HepG2 (cell line): ENCODE measurements at regions not wholly inside any gene's neighbourhood (a gene's known extent, or its start where the extent isn't known, plus 50 kb on each side); places are given as distances from the start of the nearest gene placed in this dataset.

Source experiments
- ESRRA ChIP-seq: sonication (generic); formaldehyde crosslinking; IDR thresholded peaks from 2 replicates; pipeline ENCODE4 v1.5.1; 2020; ENCODE audit warnings: mild to moderate bottlenecking, low read depth, missing genetic modification reagents
- MAFK ChIP-seq, 2 experiments: IDR thresholded peaks in 1 of 2; conservative IDR thresholded peaks in 1 of 2; 2 replicates each; pipeline ENCODE4 v1.6.1; 2011; ENCODE audit warnings: improper control_type of control experiment in 2 of 2, low read length in 2 of 2
- NFAT5 ChIP-seq: sonication (generic); formaldehyde crosslinking; IDR thresholded peaks from 2 replicates; pipeline ENCODE4 v1.4.0; 2020; ENCODE audit warnings: missing genetic modification reagents
- POLR2A ChIP-seq, 2 experiments: IDR thresholded peaks; 2 replicates each; pipeline ENCODE4 v1.6.1; 2011; ENCODE audit warnings: low read depth in 2 of 2, low read length in 2 of 2, mild to moderate bottlenecking in 1 of 2, moderate library complexity in 1 of 2; ENCODE audit not compliant: insufficient read depth in 1 of 2
- POLR2AphosphoS5 ChIP-seq: IDR thresholded peaks from 2 replicates; pipeline ENCODE4 v1.6.1; 2012; ENCODE audit warnings: low read depth, low read length
- RAD51 ChIP-seq: fragments of 450-650 bp; IDR thresholded peaks from 2 replicates; pipeline ENCODE4 v1.6.1; 2016; ENCODE audit warnings: borderline replicate concordance
- ZNF235 ChIP-seq: sonication (generic); formaldehyde crosslinking; IDR thresholded peaks from 2 replicates; pipeline ENCODE4 v1.8.1; 2023; ENCODE audit warnings: mild to moderate bottlenecking, missing genetic modification reagents, borderline replicate concordance
- ZNF720 ChIP-seq: sonication (generic); formaldehyde crosslinking; IDR thresholded peaks from 2 replicates; pipeline ENCODE4 v1.4.0; 2020; ENCODE audit warnings: missing genetic modification reagents
- TF ChIP-seq, protein P1 (sequence below): sonication (generic); formaldehyde crosslinking; IDR thresholded peaks from 2 replicates; pipeline ENCODE4 v1.5.1; 2020; ENCODE audit warnings: mild to moderate bottlenecking, missing genetic modification reagents
- TF ChIP-seq, protein P2 (sequence below): sonication (generic); formaldehyde crosslinking; IDR thresholded peaks from 2 replicates; pipeline ENCODE4 v1.4.0; 2020; ENCODE audit warnings: mild to moderate bottlenecking, missing genetic modification reagents
- TF ChIP-seq, protein P3 (sequence below): sonication (generic); formaldehyde crosslinking; IDR thresholded peaks from 2 replicates; pipeline ENCODE4 v1.5.1; 2020; ENCODE audit warnings: missing genetic modification reagents, mild to moderate bottlenecking, borderline replicate concordance
- TF ChIP-seq, protein P4 (sequence below): sonication (generic); formaldehyde crosslinking; IDR thresholded peaks from 2 replicates; pipeline ENCODE4 v1.4.0; 2020; ENCODE audit warnings: missing genetic modification reagents, borderline replicate concordance

GRCh38 chr2:155907211-155907610 is 425.3 kb downstream of the NR4A2 start:
- TF ChIP-seq MAFK (conservative IDR thresholded peaks at IDR 0.05 in 1 of 2, IDR thresholded peaks at IDR 0.05 in 1 of 2; ENCODE audit: low read length in 2 of 2) (no peak), RAD51 (no peak), POLR2A (IDR thresholded peaks at IDR 0.05; ENCODE audit: insufficient read depth in 1 of 2, low read depth in 2 of 2, low read length in 2 of 2) (no peak), NFAT5 (CRISPR knock-in tag) (no peak), POLR2AphosphoS5 (no peak), ZNF235 (no peak), ESRRA (CRISPR knock-in tag) (no peak), ZNF720 (CRISPR knock-in tag) (no peak)
- TF ChIP-seq, protein P1, sequence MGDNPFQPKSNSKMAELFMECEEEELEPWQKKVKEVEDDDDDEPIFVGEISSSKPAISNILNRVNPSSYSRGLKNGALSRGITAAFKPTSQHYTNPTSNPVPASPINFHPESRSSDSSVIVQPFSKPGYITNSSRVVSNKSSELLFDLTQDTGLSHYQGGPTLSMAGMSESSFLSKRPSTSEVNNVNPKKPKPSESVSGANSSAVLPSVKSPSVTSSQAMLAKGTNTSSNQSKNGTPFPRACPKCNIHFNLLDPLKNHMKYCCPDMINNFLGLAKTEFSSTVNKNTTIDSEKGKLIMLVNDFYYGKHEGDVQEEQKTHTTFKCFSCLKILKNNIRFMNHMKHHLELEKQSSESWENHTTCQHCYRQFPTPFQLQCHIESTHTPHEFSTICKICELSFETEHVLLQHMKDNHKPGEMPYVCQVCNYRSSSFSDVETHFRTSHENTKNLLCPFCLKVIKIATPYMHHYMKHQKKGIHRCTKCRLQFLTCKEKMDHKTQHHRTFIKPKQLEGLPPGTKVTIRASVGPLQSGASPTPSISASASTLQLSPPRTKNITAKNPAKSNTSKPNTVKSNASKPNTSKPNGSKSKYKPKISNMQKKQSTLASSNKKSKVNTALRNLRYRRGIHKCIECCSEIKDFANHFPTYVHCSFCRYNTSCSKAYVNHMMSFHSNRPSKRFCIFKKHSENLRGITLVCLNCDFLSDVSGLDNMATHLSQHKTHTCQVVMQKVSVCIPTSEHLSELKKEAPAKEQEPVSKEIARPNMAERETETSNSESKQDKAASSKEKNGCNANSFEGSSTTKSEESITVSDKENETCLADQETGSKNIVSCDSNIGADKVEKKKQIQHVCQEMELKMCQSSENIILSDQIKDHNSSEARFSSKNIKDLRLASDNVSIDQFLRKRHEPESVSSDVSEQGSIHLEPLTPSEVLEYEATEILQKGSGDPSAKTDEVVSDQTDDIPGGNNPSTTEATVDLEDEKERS (CRISPR knock-in tag): no peak
- TF ChIP-seq, protein P2, sequence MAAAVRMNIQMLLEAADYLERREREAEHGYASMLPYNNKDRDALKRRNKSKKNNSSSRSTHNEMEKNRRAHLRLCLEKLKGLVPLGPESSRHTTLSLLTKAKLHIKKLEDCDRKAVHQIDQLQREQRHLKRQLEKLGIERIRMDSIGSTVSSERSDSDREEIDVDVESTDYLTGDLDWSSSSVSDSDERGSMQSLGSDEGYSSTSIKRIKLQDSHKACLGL (CRISPR knock-in tag): no peak
- TF ChIP-seq, protein P3, sequence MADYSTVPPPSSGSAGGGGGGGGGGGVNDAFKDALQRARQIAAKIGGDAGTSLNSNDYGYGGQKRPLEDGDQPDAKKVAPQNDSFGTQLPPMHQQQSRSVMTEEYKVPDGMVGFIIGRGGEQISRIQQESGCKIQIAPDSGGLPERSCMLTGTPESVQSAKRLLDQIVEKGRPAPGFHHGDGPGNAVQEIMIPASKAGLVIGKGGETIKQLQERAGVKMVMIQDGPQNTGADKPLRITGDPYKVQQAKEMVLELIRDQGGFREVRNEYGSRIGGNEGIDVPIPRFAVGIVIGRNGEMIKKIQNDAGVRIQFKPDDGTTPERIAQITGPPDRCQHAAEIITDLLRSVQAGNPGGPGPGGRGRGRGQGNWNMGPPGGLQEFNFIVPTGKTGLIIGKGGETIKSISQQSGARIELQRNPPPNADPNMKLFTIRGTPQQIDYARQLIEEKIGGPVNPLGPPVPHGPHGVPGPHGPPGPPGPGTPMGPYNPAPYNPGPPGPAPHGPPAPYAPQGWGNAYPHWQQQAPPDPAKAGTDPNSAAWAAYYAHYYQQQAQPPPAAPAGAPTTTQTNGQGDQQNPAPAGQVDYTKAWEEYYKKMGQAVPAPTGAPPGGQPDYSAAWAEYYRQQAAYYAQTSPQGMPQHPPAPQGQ (CRISPR knock-in tag): no peak
- TF ChIP-seq, protein P4, sequence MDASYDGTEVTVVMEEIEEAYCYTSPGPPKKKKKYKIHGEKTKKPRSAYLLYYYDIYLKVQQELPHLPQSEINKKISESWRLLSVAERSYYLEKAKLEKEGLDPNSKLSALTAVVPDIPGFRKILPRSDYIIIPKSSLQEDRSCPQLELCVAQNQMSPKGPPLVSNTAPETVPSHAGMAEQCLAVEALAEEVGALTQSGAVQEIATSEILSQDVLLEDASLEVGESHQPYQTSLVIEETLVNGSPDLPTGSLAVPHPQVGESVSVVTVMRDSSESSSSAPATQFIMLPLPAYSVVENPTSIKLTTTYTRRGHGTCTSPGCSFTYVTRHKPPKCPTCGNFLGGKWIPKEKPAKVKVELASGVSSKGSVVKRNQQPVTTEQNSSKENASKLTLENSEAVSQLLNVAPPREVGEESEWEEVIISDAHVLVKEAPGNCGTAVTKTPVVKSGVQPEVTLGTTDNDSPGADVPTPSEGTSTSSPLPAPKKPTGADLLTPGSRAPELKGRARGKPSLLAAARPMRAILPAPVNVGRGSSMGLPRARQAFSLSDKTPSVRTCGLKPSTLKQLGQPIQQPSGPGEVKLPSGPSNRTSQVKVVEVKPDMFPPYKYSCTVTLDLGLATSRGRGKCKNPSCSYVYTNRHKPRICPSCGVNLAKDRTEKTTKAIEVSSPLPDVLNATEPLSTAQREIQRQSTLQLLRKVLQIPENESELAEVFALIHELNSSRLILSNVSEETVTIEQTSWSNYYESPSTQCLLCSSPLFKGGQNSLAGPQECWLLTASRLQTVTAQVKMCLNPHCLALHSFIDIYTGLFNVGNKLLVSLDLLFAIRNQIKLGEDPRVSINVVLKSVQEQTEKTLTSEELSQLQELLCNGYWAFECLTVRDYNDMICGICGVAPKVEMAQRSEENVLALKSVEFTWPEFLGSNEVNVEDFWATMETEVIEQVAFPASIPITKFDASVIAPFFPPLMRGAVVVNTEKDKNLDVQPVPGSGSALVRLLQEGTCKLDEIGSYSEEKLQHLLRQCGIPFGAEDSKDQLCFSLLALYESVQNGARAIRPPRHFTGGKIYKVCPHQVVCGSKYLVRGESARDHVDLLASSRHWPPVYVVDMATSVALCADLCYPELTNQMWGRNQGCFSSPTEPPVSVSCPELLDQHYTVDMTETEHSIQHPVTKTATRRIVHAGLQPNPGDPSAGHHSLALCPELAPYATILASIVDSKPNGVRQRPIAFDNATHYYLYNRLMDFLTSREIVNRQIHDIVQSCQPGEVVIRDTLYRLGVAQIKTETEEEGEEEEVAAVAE: no peak
